ENCODE measurements at regions not wholly inside any gene's neighbourhood (a gene's known extent, or its start where the extent isn't known, plus 50 kb on each side); places are given as distances from the start of the nearest gene placed in this dataset.

DNA sequence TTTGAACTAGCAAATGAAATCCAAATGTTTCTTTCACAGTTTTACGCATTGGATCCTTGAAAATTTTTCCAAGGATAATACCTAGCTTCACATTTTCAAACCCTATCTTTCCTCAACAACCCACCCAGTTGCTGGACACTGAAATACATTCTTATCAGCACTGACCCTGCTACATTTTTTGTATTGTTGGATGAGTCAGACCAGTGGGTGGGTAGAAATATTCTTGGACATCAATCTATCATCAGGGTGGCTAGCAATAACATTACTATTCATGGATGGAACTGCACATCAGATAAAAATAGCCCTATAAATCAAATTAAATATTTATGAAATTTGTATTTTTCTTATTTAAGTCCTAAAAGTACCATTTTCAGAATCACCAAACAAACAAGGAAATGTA, 407.4 kb upstream of the IZUMO3 start:
- TF ChIP-seq, protein P1, sequence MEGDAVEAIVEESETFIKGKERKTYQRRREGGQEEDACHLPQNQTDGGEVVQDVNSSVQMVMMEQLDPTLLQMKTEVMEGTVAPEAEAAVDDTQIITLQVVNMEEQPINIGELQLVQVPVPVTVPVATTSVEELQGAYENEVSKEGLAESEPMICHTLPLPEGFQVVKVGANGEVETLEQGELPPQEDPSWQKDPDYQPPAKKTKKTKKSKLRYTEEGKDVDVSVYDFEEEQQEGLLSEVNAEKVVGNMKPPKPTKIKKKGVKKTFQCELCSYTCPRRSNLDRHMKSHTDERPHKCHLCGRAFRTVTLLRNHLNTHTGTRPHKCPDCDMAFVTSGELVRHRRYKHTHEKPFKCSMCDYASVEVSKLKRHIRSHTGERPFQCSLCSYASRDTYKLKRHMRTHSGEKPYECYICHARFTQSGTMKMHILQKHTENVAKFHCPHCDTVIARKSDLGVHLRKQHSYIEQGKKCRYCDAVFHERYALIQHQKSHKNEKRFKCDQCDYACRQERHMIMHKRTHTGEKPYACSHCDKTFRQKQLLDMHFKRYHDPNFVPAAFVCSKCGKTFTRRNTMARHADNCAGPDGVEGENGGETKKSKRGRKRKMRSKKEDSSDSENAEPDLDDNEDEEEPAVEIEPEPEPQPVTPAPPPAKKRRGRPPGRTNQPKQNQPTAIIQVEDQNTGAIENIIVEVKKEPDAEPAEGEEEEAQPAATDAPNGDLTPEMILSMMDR (IDR thresholded peaks at IDR 0.05; ENCODE audit: low read depth, low read length), result no peak
- TF ChIP-seq EZH2phosphoT487 (IDR thresholded peaks at IDR 0.05; ENCODE audit: low read depth), result no peak

All from OCI-LY3 (cell line).